Activated T-cell treated with anti-CD3 and anti-CD28 coated beads, Interleukin-2, amount 50 U/mL, for 48 hours (primary cell): ENCODE measurements at regions not wholly inside any gene's neighbourhood (a gene's known extent, or its start where the extent isn't known, plus 50 kb on each side); places are given as distances from the start of the nearest gene placed in this dataset.
"Not testable (repeated sequence)": the region's sequence is repeated elsewhere in the genome, so short reads cannot be mapped to it uniquely, and the experiment has no call there.

Source experiments
- DNase-seq, 2 experiments: peaks; one replicate each; pipeline ENCODE4 v3.0.0-alpha.2; 2020

DNA sequence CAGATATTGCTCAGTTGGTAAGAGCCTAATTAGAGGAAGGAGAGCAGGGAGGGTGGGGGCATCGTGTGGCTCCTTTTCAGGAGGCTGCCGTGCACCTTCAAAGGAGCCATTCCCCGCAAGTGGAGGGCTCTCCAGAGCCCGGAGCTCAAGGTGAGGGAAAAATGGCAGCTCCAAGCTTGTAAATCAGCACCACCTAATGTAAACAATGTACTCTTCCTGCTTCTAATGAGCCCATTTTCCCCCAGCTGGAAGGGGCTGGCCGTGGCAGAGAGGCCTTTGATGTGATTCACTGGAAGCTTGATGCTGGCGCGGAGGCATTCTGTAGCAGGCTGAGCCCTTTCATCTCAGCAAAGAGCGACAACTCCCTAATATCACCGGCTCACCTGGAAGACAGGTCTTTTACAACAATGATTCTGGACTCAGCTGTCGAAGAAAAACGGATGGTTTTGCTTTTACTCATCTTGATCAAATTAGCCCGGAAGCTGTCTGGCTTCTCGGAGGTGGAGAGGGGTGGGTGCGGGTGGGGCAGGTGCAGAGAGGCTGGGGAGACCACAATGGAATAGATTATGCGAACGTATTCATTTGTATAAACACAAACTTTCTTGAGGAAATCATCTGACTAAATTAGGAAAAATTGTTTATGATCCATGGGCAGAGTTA is 112.5 kb downstream of the RRAGC start:
- no peak for DNase-seq

GRCh38 chr1:38746402-38746935 is 113.1 kb downstream of the RRAGC start:
- no peak for DNase-seq

- DNase-seq = peak in 1 of 2 experiments; percentile 29
Measured at GRCh38 chr1:38745476-38746401, 113.8 kb downstream of the RRAGC start.

DNA sequence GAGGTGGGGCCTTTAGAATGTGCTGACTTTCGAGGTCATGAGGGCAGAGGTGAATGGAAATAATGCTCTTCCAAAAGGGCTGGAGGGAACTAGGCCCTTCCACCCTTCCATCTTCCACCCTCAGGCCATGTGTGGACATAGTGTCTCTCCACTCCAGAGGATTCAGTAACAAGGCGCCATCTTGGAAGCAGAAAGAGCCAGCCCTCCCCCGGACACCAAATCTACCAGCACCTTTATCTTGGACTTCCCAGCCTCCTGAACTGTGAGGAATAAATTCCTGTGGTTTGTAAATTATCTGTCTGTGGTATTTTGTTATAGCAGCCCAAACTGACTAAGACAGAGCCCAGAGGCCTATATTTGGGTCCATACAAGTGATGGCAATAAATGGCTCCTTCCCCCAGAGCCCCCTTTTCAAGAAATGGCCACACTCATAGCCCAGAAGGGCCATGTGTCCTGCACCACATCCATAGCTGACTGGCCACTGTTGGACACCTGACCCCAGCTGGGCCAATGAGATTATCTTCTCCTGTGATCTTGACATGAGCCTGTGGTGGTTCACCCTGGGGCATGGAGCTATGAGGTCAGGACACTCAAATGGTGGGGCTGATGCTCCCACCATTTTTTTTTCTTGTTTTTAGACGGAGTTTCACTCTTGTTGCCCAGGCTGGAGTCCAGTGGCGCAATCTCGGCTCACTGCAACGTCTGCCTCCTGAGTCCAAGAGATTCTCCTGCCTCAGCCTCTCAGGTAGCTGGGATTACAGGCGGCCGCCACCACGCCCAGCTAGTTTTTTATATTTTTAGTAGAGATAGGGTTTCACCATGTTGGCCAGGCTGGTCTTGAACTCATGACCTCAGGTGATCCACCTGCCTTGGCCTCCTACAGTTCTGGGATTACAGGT is 114.9 kb downstream of the RRAGC start:
- DNase-seq = no peak

GRCh38 chr1:38743184-38743583 is 116.4 kb downstream of the RRAGC start:
- no peak for DNase-seq

DNA sequence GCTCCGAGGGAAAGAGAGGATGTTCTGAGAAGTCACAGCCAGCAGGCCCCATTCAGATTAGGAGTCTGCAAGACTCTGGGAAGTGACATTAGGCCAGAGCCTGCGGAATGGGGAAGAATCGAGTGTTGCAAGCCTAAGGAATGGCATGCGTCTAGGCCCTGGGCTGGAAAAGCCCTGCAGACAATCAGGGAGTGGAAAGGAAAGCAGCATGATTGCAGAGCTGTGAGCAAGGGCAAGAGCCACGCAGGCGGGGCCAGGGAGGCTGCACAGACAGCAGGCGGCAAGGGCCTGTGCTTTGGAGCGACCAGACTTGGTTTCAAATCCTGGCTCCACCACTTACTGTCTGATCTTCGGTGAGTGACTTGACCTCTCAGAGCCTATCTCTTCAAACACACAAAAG is 118.2 kb downstream of the RRAGC start:
- DNase-seq = no peak

DNA sequence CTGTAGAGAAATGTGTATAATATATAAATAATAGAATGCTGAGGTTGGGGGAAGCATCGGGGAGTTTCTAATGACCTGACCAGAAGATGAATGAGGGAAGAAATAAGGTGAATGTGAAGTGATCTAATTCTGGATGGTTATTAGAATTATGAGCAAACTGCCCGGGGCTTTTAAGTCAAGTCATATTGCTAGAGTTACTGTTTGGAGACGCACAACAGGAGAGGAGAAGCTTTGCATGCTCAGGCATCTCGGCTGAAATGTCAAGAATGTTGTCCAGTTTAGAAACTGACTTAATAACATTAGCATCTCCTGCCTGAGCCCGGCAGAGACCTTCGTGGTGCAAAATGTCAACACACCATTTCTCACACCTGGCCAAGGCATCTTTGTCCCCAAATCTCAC is 119.1 kb downstream of the RRAGC start:
- DNase-seq = no peak

GRCh38 chr1:38738207-38738606 is 121.4 kb downstream of the RRAGC start:
- no peak for DNase-seq

DNA sequence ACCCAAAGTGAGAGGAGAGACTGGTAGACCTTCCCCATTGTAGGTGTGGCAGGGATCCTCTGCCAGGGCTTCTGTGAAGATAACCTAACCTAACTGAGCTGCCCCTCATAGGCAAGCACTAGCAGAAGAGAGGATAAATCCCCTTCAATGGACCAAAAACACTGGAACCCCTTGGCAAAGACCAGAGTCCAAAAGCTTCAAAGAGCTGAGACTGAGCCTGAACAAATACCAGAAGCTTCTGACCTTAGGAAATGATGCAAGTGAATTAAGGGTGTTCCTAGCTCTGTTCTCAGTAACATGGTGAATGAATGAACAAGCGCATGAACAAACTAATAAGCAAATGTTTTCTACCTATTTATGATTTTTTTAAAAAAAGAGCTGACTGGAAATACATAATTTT is 123.2 kb downstream of the RRAGC start:
- DNase-seq = no peak

GRCh38 chr1:38735651-38736161 is 123.9 kb downstream of the RRAGC start:
- DNase-seq = no peak

- no peak for DNase-seq
Measured at GRCh38 chr1:38733761-38734160, 125.8 kb downstream of the RRAGC start.

- no peak for DNase-seq
Measured at GRCh38 chr1:38730511-38731397, 128.8 kb downstream of the RRAGC start.

DNA sequence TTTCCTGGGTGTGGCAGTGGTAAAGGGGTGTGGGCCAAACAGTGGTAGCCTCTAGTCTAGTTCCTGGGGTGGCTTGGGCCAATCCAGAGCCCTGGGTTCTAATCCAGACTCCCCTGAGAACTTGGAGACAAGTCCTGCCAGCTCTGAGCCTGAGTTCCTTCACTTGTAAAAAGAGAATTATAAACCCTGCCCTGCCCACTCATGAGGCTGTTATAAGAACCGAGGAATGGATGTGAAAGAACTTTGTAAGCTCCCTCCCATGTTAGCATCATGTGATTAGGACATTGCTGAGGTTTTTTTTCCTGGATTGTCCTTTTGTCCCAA is 131.0 kb downstream of the RRAGC start:
- DNase-seq = no peak

- no peak for DNase-seq
Measured at GRCh38 chr1:38727684-38728584, 131.6 kb downstream of the RRAGC start.

- not testable (repeated sequence) for DNase-seq
Measured at GRCh38 chr1:38725321-38725961, 134.1 kb downstream of the RRAGC start.

DNA sequence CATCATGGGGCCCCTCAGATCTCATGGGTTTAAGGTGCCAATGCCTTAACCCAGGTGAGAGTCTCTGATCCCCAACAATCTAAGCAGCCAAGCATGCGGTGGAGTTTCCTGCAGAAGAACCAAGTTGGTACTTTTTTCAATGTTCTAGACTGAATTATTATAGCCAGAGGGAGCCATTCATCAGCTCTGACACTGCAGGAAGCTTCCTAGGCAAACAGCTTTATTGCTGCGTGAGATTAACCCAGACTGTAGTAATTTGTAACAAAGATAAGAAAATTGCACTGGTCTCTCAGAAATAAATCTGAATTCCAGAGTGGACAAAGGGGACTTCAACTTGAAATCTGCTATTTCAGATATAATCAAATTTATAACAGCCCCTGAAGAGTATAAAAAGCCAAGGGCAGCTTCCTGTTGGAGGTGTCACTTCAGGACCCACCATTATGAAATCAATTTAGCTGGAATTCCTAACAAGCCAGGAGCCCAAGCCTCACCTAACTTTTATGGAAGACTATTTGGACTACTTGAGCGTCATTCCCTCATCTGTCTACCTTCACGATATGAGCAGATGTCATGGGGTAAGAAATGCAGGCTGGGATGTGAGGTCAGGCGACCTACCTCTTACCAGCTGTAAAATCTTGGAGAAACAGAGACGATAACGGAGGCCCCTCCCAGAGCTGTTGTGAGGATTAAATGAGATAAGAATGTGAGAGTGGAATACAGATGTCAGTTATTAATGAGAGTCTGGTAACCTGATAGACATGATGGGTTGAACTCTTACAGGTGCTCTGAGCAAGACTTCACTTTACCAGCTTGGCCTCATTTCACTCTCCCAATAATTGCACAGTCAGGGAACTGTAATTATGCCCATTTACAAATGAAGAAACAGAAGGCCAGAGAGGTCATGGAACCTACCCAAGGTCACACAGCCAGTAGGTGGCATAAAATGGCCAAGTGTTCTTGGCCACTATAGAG is 135.1 kb downstream of the RRAGC start:
- DNase-seq = no peak

DNA sequence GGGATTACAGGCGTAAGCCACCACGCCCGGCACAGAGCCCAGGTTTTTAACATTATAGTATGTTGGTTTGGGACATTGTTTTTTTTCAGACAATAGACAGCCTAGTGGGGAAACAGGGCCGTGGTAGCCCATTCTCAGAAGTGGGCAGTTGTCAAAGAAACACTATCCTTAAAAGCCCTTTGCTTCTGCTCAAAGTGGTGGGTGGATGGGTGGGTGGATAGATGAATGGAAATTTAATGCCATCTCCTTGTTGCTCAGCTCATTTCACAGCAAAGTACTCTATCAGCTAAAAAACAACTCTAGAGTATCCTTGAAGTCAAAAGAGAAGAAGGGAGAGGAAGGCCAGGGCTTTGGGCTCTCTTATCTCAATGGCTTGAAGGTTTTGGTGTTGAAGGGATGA is 137.8 kb downstream of the RRAGC start:
- no peak for DNase-seq

GRCh38 chr1:38719880-38720279 is 139.7 kb downstream of the RRAGC start:
- DNase-seq = no peak

DNA sequence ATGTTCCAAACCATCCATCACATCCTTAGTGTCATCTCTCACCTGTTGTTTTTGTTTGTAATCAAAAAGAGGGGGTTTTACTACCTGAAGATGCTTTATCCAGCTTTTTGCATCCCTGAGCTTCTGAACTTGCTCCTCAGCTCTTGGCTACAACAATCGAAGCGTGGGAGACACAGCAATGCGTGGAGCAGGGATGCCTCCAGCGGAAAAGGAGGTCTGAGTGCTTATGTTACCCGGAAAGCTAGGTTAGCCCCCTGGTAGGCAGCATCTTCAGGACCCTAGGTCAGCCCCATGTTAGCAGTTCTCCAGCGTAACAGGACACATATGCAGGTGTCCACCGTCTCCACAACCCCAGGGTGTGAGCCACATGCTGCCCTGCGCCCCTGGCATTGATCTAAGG is 141.5 kb downstream of the RRAGC start:
- DNase-seq = no peak
